GM21576 (cell line): ENCODE measurements at regions not wholly inside any gene's neighbourhood (a gene's known extent, or its start where the extent isn't known, plus 50 kb on each side); places are given as distances from the start of the nearest gene placed in this dataset.

Experiments used
- ATAC-seq: cut with Tn5 transposase; IDR thresholded peaks from one replicate; pipeline ENCODE4 v1.9.1; 2021; ENCODE audit warnings: mild to moderate bottlenecking, moderate library complexity; ENCODE audit not compliant: unreplicated experiment

DNA sequence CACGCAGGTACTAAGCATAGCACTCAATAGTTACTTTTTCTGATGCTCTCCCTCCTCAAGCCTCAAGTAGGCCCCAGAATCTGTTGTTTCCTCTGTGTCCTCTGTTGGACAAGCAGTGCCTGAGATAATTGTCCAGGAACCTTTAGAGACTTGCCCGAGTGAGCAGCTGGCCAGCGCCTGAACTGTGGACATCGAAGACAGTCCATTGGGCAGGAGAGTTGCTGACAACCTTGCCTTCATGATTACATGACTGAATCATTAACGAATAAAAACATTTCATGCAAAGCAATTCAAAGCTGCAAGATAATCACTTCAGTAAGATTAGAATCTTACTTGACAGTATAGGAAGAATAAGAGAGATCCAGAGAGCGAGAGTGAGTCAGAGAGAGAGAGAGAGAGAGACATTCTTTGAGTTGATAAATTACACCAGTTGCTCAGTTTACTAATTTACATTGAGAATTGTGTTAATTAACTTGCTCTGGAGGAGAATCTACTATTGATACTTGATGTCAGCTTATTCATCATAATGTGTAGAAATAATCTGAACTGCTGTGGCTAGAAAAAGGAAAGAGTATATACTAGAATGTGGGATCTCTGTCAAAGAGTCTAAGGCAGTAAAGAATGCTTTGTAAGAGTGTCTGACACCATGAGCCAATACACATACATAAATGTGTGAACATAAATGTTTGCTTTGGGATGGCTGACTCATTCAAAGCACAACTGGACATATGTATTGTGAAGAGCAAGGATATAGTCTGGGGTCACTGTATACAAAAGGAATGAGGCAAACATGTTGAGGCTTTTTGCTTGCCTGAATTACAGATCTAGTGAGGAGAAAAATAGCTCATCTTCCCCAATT, 216.0 kb downstream of the ZNF326 start:
- no peak for ATAC-seq

DNA sequence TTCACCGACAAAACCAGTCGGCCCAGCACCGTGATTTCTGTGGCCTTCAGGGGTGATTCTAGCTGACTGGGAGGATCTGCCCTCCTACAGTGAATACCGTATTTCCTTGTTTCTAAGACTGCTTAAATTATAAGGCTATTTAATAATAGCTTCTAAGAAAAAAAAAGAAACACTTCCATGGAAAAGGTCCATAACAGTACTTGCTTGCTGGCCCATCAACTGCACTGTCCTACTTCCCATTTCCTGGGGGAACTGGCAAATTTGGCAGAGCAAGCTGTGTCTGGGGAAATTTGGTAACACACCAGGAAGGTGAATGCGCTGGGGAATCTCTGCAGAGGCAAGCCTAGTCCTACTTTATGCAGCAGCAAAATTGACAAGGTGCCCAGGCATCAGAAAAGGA, 214.0 kb downstream of the ZNF326 start:
- ATAC-seq, result no peak

DNA sequence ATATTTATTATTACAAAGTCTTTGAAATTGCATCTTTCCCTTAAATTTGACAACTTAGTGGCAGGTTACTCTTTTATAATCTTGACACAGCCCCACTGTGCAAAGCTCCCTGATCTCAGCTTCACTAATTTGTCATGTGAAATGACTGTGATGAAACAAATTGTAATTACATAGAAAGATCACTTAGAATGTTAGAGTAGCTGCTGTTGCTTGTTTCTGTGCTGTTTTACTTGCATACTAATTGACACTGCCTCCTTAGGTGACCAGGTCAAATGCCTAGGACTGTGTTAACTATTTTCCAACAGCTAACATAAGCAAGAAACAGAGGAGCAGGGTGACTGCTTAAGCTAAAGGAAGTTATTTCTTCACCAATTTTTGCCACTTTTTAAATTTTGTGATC, 211.3 kb downstream of the ZNF326 start:
- ATAC-seq, result no peak

DNA sequence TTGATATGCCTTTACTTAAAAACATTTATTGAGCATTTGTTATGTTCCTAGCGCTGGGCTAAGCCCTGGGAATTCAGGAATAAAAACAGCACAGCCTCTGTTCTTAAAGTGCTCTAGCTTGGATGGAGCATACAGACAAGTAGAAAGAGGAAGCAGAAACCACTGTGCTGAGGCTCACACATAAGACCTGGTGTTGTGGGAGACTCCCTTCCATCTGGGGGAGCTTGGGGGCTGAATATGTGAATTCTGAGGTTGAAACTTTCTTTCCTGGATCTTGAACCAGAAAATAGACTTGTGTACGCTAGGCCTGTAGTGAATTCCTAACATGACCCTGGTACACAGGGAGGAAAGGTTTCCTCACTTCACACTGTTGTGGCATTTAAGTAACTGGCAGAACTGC, 209.9 kb downstream of the ZNF326 start:
- no peak for ATAC-seq

DNA sequence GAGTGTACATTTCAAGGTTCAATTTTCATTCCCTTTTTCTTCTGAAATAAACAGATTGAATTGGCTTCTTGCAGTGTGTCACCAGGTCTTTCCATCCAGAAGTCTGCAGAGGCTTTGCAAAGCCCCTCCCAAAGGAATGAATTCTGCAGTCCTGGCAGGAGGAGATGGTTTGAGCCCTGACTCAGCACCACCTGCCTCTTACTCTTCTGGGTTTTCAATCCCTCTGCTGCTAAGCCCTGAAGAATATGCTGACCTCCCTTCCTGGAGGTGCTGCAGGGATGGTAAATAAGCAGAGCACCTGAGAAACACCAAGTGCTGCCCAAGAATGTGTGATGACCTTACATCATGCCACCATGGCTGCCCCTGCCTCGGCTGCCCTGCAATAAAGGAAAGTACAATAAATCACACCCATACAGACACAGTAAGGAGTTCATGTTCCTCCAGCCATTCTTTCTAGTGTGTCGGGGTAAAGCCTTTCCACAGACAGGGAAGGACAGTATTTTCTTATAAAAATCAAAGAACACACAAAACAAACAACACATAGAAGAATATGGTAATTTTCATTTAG, 209.2 kb downstream of the ZNF326 start:
- no peak for ATAC-seq

DNA sequence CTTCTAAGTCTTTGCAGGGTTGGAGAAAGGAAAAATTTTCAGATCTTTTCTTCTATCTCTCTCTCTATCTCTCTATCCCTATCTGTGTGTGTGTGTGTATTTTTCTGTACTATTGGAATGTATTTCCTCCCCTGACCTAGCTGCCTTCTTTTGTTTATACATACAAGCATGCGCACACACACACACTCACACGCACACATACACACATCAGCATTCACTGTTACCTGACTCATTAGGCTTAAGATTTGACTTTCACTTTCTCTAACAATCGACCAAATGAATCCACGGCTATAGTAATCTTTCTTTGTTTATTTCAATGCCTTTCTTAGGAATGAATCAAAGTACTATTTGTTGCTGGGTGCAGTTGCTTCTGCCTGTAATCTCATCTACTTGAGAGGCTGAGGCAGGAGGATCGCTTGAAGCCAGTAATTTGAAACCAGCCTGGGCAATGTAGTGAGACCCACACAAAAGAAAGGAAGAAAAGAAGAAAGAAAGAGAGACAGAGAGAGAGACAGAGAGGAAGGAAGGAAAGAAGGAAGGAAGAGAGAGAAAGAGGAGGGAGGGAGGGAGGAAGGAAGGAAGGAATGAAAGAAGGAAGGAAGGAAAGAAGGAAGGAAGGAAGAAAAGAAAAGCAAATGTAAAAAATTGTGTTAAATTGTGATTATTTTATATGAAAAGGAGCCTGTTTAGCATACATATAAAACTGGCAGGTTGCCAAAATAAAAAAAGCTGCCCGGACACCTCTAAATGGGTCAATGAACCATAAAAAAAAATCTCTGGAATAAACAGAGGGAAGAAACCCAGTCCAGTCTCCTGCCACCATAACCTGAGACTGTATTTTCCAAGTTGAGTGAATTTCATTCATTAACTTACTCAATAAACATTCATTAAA, 206.8 kb downstream of the ZNF326 start:
- ATAC-seq, result no peak

DNA sequence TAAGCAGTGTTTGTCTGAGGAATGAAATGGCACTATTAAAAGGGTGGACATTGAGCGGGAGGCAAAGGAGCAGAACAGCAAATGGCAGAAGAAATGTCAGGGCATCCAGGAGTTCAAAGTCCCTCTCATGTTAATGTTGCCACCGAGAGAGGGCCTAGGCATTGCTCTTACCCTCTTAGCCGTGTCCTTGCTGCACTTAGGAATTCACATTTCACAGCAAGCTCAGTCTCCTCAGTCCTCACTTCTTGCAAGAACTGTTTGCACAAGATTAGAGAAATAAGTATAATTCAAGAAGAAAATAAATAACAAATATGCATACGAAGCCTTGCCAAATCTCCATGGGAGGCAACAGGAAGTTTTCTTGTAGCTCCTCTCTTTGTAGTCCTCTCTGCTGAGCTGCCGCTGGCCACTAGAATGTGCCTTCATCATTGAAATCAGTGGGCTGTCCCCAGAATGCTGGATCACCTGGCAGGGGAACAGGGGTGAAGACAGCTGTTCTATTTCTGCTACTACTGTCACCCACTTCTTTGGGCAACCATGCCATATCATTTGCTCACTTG, 205.8 kb downstream of the ZNF326 start:
- ATAC-seq, result no peak

DNA sequence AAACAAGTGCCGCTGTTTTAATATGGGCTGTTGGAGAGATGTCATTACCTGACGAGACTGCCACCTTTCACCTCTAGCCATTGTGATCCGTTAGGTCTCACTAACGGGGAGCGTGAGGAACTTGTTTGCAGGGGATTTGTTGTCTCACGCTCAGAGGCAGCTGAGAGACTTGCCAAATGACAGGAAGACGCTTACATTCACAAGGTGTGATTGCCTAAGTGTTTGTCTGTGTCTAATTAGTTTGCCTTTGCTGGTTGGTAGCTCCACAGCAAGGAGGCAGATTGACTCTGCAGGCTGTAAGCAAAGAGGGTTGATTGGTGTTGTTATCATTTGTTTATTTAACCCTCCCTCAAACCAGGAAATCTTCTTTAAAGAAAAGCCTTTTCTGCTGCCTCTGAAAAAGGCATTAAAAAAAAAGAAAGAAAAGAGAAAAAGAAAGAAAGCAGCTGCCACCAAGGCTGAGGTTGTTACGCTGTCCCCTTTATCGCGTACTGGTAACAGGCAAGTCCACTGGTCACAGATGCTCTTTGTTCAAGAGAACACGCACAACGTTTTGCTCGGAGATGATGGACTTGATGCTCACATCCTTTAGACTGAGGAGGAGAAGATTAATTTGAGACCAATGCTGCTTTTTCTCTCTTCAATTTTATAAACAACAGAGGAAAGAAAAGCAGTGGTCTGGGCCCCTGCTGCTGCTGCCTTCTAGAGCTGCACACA, 203.9 kb downstream of the ZNF326 start:
- ATAC-seq, result no peak

DNA sequence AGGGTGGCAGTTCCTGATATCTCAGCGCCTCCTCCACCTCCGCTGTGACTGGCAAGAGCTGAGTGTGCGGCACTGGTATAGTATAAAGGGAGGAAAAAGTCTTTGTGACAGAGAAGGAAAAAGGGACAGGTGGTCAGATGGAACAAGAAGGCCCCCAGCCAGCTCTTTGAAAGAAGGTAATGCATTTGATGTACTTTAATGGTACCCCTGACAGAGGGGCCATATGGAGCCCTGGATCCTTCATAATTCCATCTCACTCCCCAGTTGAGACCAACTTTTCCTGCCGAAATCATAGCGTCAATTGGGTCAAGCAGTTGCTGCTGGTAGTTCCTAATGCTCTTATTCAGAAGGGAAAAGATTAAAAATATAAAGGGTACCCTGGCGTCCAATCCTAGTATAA, 198.2 kb downstream of the ZNF326 start:
- no peak for ATAC-seq

DNA sequence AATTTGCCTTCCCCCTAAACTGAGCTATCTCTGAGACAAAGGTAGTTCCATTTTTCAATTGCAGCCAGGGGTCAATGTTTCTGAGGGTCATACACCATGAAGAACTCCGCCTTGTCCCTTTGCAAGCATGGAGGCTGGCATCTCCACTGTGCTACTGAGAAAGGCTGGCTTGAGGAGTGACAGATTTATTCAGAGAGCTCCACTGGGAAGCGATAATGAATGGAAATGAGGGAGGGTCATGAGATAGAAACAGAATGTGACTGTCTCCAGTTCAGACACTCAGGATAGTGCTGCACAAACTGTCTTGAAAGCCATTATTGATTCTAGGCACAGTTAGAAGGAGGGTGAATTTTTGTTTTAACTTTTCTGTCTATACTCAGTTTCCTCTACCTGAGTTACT, 197.5 kb downstream of the ZNF326 start:
- no peak for ATAC-seq

DNA sequence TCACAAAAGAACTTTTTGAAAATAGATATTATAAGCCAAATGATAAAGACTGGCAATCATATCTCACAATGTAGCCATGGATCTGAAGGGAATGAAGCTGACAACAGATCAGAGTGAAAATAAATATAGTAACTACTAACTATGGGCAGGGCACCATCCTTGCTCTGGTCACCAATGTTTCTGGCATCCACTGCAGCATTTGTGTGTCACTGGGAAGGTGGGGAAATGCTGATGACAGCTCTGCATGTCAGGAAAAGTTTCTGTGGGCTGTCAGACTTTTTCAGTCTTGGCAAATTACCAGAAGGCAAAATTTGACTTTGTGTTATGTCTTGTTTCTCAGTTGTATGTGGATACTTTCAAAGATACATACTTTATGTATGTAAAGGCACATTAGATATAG, 195.6 kb downstream of the ZNF326 start:
- no peak for ATAC-seq

DNA sequence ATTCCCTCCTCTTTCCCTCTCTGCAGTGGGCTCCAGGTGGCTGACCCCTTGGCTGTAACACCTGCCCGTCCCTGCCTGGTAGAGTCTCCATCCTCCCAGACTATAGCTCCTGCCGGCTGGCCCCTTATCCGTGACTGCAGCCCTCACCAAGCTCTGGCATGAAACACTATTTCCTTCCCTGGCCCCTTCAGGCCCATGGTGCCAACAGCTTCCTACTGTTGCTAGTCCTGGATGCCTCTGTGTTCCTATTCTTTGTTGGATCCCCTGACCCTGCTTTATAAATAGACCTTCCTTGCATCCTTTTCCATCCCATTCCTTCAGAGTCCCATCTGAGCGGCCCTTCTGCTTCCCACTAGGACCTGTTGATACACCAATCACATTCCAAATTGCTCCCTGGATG, 195.0 kb downstream of the ZNF326 start:
- no peak for ATAC-seq

DNA sequence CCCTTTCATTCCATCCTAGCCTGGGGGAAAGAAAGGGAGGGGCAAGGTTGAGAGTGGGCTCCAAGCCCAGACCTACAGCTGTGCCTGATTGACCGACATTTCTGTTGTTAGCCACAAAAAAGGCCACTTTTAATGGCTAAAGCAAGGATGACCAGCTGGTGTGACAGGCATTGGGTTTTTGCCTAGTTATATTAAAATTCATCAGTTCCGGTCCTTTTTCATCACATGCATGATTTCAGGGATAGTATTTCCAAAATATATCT, 192.3 kb downstream of the ZNF326 start:
- ATAC-seq, result no peak

DNA sequence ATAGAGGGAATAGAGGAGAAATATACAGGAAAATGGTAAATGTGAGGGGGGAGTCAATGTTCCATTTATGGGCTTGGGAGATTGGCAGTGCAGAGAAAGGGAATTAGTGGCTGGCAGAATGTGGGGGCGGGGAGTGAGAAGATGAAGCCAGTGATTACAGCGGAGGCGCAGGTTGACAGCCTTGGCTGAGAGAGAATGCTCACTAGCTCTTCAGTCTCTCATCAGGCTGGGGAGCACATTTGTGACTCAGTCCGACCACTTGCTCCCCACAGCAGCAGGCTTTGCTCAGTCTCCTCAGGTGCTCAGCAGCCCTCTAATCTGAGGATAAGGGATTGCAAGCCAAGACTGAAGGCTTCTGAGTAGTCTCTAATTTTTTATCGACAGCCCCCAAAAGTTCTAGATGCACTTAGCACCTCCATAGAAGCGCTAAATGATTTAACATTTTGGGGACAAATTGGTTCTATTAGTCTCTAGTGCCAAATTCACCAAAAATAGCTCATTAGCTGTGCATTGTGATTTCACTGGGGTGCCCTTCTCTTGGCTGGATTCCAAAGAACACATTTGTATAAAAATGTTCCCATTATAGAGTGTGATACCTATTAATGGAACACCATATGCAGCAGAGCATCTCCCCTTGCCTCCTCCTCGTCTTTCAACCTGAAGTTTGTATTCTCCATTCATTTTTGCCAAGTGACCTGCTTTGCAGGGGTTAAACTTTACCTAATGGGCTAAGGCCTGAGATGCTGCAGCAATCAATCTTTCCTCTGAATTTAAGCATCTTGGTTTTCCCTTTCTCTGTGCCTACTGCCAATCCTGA, 191.8 kb downstream of the ZNF326 start:
- no peak for ATAC-seq

DNA sequence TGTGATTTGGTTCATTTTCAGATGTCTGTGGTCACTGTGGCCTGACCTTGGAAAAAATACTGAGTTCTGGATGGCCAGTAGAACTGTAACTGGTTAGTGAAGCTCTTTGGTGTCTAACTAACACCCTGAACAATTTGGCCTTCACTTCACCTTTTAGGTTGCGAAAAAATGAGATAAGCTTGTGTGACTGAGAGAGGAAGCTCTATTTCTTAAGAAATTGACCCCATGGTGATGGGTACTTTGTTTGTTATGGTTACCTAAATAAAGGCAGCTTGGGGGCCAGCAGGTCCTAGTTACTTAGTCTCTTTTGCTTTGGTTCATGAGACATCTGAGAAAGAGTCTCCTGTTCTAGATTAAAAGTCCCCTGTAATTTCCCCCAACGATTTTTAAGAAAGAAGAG, 181.6 kb downstream of the ZNF326 start:
- ATAC-seq, result no peak

DNA sequence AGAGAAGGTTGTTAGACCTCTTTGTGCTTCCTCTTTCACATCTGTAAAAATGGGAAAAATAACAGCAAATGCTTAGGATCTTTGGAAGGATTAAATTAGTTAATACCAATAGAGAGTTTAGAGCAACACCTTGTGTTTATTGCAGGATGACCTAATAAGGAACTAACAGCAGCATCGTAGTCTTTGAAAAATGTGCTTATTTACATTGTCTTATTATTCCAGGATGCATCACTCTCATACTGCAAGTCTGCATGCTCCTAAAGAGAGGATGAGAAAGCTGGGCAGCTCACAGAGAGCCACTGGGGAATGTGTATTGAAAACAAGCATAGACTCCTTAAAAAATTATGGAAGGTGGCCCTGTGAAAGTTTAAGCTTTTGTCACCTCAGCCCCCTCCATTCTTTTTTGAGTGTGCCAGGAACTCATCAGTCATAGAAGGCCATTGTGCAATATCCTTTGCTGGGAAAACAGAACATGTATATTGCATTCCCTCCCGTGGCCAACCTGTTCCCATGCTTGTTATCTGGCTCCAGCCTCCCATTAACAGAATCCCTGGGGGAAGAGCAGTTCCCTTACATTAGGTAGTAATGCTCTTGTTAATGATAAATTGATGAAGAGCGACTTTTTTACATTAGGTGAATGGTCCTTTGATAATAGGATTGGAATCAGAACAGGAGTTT, 180.7 kb downstream of the ZNF326 start:
- no peak for ATAC-seq

DNA sequence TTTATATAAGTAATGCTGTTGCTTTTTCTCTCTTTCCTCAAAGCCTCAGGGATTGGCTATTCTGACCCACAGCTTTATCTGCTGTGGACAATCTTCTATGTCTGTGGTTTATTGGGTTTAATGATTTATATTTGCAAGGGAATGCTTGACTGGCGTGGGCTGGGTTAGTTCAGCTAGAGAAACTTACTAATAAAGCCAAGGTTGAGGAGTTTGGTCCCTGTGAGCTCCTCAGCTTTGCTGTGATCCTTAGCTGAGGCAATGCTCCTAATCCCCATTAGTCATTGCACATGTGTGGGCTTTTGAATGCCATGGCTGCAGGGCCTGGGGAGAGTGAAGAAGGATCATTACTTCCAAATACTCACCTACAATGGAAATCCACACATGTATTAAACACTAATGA, 179.3 kb downstream of the ZNF326 start:
- no peak for ATAC-seq

DNA sequence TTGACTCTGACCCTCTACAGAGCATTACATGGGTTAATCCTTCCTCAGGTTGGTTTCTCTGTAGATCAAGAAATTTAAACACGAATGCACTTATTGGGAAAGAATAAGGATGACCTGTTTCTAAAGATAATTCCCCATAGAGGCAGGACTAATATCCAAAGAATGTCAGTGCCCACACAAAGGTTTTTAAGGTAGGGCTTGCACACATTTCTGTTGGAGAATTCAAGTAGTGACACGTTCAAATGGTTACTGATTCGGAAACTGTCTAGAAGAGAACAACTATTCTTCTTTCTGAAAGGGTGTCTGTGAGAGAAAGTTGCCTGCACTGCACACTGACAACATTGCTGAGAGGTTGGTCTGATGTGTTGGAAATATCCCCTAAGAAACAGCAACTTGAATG, 167.3 kb downstream of the ZNF326 start:
- ATAC-seq, result no peak

DNA sequence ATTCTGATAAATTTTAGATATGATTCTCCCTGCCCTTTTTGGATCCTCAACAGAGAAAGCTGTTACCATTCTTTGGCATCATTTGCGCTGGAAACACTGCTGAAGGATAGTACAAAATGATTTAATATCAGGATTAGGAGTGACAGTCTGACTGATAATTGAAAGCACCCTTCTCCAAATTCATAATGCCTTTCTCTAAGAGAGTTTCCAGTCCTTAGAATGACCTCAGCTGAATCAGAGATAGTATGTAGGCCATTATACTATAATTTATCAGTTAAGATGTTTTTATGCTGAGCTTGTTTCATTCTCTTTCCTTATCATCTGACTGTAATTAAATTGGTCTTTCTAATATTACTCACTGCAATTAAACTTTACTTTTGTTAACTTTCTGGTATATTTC, 166.7 kb downstream of the ZNF326 start:
- no peak for ATAC-seq
